Keratinocyte (primary cell): ENCODE measurements at regions not wholly inside any gene's neighbourhood (a gene's known extent, or its start where the extent isn't known, plus 50 kb on each side); places are given as distances from the start of the nearest gene placed in this dataset.

Experiments
- DNase-seq: peaks from one replicate; pipeline ENCODE4 v3.0.0-alpha.2; 2011; ENCODE audit warnings: low read depth, missing footprints, low spot score
- FAIRE-seq: peaks from 2 replicates; lab custom pipeline; 2011; peaks lifted over from hg19 to GRCh38; lab: Jason Lieb, UNC
- H2AFZ ChIP-seq: 2 replicates; pipeline ENCODE4 v1.6.0; 2012; ENCODE audit warnings: low read length, control low read depth, inconsistent platforms; ENCODE audit not compliant: control insufficient read depth
- H3K27ac ChIP-seq: 2 replicates; pipeline ENCODE4 v1.5.1; 2011; ENCODE audit warnings: low read length; ENCODE audit not compliant: control insufficient read depth, insufficient read depth
- H3K27me3 ChIP-seq: 3 replicates; pipeline ENCODE4 v1.6.0; 2011; ENCODE audit warnings: low read length; ENCODE audit not compliant: control insufficient read depth, insufficient read depth; ENCODE audit errors: extremely low read depth
- H3K36me3 ChIP-seq, 2 experiments: 2 replicates in 1 of 2; 3 replicates in 1 of 2; pipeline ENCODE4 v1.5.1; 2011; ENCODE audit warnings: low read length in 2 of 2, mild to moderate bottlenecking in 1 of 2; ENCODE audit not compliant: control insufficient read depth in 2 of 2, insufficient read depth in 2 of 2; ENCODE audit errors: extremely low read depth in 1 of 2
- H3K4me1 ChIP-seq: 3 replicates; pipeline ENCODE4 v1.5.1; 2011; ENCODE audit warnings: low read length; ENCODE audit not compliant: control insufficient read depth, insufficient read depth; ENCODE audit errors: extremely low read depth
- H3K4me2 ChIP-seq: 3 replicates; pipeline ENCODE4 v1.6.0; 2011; ENCODE audit warnings: low read depth, low read length; ENCODE audit not compliant: control insufficient read depth, insufficient read depth; ENCODE audit errors: extremely low read depth
- H3K4me3 ChIP-seq, 3 experiments: fragments of 200-600 bp in 1 of 3; sonication (generic) in 1 of 3; 2 replicates in 2 of 3; 3 replicates in 1 of 3; pipeline ENCODE4 v1.5.1; 2011 to 2016; ENCODE audit warnings: low read length in 3 of 3, mild to moderate bottlenecking in 3 of 3, control low read depth in 2 of 3, inconsistent platforms in 1 of 3, low read depth in 1 of 3, mixed read lengths in 1 of 3, mixed run types in 1 of 3, moderate library complexity in 1 of 3; ENCODE audit not compliant: control insufficient read depth in 2 of 3, insufficient read depth in 2 of 3; ENCODE audit errors: extremely low read depth in 1 of 3
- H3K79me2 ChIP-seq: 2 replicates; pipeline ENCODE4 v1.6.0; 2012; ENCODE audit warnings: low read length; ENCODE audit not compliant: control insufficient read depth, insufficient read depth
- H3K9ac ChIP-seq: 3 replicates; pipeline ENCODE4 v1.6.0; 2011; ENCODE audit warnings: low read length; ENCODE audit not compliant: control insufficient read depth, insufficient read depth; ENCODE audit errors: extremely low read depth
- H3K9me1 ChIP-seq: 3 replicates; pipeline ENCODE4 v1.6.0; 2011; ENCODE audit warnings: low read length; ENCODE audit not compliant: control insufficient read depth, insufficient read depth; ENCODE audit errors: extremely low read depth
- H3K9me3 ChIP-seq: 2 replicates; pipeline ENCODE4 v1.5.1; 2012; ENCODE audit warnings: low read depth, low read length; ENCODE audit not compliant: control insufficient read depth
- H4K20me1 ChIP-seq: 3 replicates; pipeline ENCODE4 v1.6.0; 2011; ENCODE audit warnings: low read length; ENCODE audit not compliant: control insufficient read depth, insufficient read depth; ENCODE audit errors: extremely low read depth
- CTCF ChIP-seq, 3 experiments: IDR thresholded peaks in 1 of 3; conservative IDR thresholded peaks in 1 of 3; optimal IDR thresholded peaks in 1 of 3; 2 replicates in 2 of 3; 3 replicates in 1 of 3; pipeline versions ENCODE3 to v1.5.1; 2011; ENCODE audit warnings: low read length in 3 of 3, mild to moderate bottlenecking in 3 of 3, moderate library complexity in 2 of 3, control low read depth in 1 of 3, inconsistent platforms in 1 of 3; ENCODE audit not compliant: insufficient read depth in 2 of 3; ENCODE audit errors: extremely low read depth in 1 of 3
- EZH2 ChIP-seq: IDR thresholded peaks from one replicate; pipeline ENCODE4 v1.6.1; 2012; ENCODE audit warnings: inconsistent platforms, mild to moderate bottlenecking, low read length, moderate library complexity
- dilution Hi-C: fragments of 300-500 bp; cut with MboI; formaldehyde crosslinking; loops from one replicate; pipeline ENCODE4 v1.7.0; 2020; ENCODE audit warnings: low sequenced_read_pairs; ENCODE audit not compliant: extremely low pct_ligation_motif_present

- no peak overlapping the region for H3K4me3 ChIP-seq
- no peaks in the 10 kb centered on the region for H4K20me1 ChIP-seq
- dilution Hi-C loops = no loop called here
- no peaks in the 10 kb centered on the region for H3K4me1 ChIP-seq
- no peak for FAIRE-seq
- no peaks in the 10 kb centered on the region for H3K79me2 ChIP-seq
- H3K9me1 ChIP-seq = no peaks in the 10 kb centered on the region
- H3K9ac ChIP-seq = no peak overlapping the region
- no peaks in the 10 kb centered on the region for H3K27me3 ChIP-seq
- H3K27ac ChIP-seq = no peak overlapping the region
- DNase-seq = no peak
- no peak overlapping the region for H2AFZ ChIP-seq
- no peak overlapping the region for H3K4me2 ChIP-seq
- H3K36me3 ChIP-seq = no peaks in the 10 kb centered on the region
- no peak for TF ChIP-seq EZH2
- no peak for TF ChIP-seq CTCF (optimal IDR thresholded peaks at IDR 0.05 in 1 of 3, IDR thresholded peaks at IDR 0.05 in 1 of 3, conservative IDR thresholded peaks at IDR 0.05 in 1 of 3; ENCODE audit: extremely low read depth in 1 of 3, insufficient read depth in 2 of 3, low read length in 3 of 3)
- H3K9me3 ChIP-seq = no peaks in the 10 kb centered on the region
These were observed 618.7 kb downstream of the DIAPH3 start for GRCh38 chr13:59545007-59545406.

- TF ChIP-seq CTCF (optimal IDR thresholded peaks at IDR 0.05 in 1 of 3, IDR thresholded peaks at IDR 0.05 in 1 of 3, conservative IDR thresholded peaks at IDR 0.05 in 1 of 3; ENCODE audit: extremely low read depth in 1 of 3, insufficient read depth in 2 of 3, low read length in 3 of 3) (no peak), EZH2 (no peak)
- H3K4me3 ChIP-seq = no peak overlapping the region
- FAIRE-seq (no peak), DNase-seq (no peak)
- no peaks in the 10 kb centered on the region for H3K4me1 ChIP-seq
- no peaks in the 10 kb centered on the region for H3K27me3 ChIP-seq
- no peak overlapping the region for H3K27ac ChIP-seq
- H4K20me1 ChIP-seq = no peaks in the 10 kb centered on the region
- H3K9me1 ChIP-seq = no peaks in the 10 kb centered on the region
- H3K4me2 ChIP-seq = no peak overlapping the region
- H3K9ac ChIP-seq = no peak overlapping the region
- dilution Hi-C loops = no loop called here
- no peak overlapping the region for H2AFZ ChIP-seq
- H3K36me3 ChIP-seq = no peaks in the 10 kb centered on the region
- H3K79me2 ChIP-seq = no peaks in the 10 kb centered on the region
- no peaks in the 10 kb centered on the region for H3K9me3 ChIP-seq
These were observed 617.5 kb downstream of the DIAPH3 start for GRCh38 chr13:59546178-59546577.
